ENCODE measurements at regions not wholly inside any gene's neighbourhood (a gene's known extent, or its start where the extent isn't known, plus 50 kb on each side); places are given as distances from the start of the nearest gene placed in this dataset.

DNA sequence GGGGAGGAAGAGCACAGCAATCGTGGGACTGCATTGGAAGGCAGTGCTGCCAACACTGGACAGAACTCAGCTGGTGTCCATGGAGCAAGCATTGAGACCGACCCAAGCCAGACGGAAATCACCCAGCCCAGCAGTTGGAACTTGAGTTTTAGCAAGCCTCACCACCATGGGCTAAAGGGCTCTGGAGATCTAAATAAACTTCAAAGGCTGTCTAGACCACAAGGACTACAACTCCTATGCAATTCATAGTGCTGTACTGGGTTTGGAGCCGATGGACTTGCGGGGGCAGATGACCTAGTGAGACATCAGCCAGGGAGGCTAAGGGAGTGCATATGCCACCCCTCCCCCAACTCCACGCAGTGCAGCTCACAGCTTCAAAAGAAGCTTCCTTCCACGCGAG, 243.6 kb upstream of the SLC39A10 start:
- CTCF ChIA-PET: no interaction called here
- ATAC-seq: no peak; a peak in 1 of 6 replicates

GRCh38 chr2:195411219-195411687, 245.8 kb upstream of the SLC39A10 start:
- no peak overlapping the region for H3K4me3 ChIP-seq
- POLR2A ChIA-PET: no interaction called here
- no peaks in the 10 kb centered on the region for H3K9me3 ChIP-seq
- FAIRE-seq (no peak), DNase-seq (ENCODE audit: low read depth in 1 of 2, low spot score in 1 of 2) (no peak), ATAC-seq (no peak)
- CTCF ChIA-PET: no interaction called here
- peaks cover 27% of the 10 kb centered on the region for H3K4me1 ChIP-seq
- peak overlapping the region in 1 of 2 experiments; percentile 30; a peak in 1 of 6 replicates for H3K27ac ChIP-seq
- no peak for TF ChIP-seq HDAC2 (IDR thresholded peaks at IDR 0.05)
- no peak for TF ChIP-seq NPAS2 (CRISPR knock-in tag; IDR thresholded peaks at IDR 0.05; ENCODE audit: borderline replicate concordance)
- no peak for TF ChIP-seq SREBF2 (IDR thresholded peaks at IDR 0.05)
- no peak for TF ChIP-seq ZNF302 (CRISPR knock-in tag; IDR thresholded peaks at IDR 0.05)
- no peak for TF ChIP-seq CBX8 (IDR thresholded peaks at IDR 0.05)
- TF ChIP-seq POLR2AphosphoS2 (conservative IDR thresholded peaks at IDR 0.05; ENCODE audit: low read length): no peak
- TF ChIP-seq BHLHE40 (IDR thresholded peaks at IDR 0.05; ENCODE audit: low read depth, low read length): no peak
- TF ChIP-seq, protein P1, sequence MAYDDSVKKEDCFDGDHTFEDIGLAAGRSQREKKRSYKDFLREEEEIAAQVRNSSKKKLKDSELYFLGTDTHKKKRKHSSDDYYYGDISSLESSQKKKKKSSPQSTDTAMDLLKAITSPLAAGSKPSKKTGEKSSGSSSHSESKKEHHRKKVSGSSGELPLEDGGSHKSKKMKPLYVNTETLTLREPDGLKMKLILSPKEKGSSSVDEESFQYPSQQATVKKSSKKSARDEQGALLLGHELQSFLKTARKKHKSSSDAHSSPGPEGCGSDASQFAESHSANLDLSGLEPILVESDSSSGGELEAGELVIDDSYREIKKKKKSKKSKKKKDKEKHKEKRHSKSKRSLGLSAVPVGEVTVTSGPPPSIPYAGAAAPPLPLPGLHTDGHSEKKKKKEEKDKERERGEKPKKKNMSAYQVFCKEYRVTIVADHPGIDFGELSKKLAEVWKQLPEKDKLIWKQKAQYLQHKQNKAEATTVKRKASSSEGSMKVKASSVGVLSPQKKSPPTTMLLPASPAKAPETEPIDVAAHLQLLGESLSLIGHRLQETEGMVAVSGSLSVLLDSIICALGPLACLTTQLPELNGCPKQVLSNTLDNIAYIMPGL (CRISPR knock-in tag; IDR thresholded peaks at IDR 0.05; ENCODE audit: borderline replicate concordance): no peak
- TF ChIP-seq ESRRA (IDR thresholded peaks at IDR 0.05; ENCODE audit: borderline replicate concordance, low read length): no peak
- no peak overlapping the region for H3K4me2 ChIP-seq
- 90% methylated on average over 12 of the region's 12 CpGs for WGBS (ENCODE audit: missing lambda C conversion rate)

More for the DNA sequence above, 243.6 kb upstream of the SLC39A10 start:
- WGBS (ENCODE audit: missing lambda C conversion rate): 83% methylated on average over 8 of the region's 8 CpGs
- DNase-seq (ENCODE audit: low read depth in 1 of 2, low spot score in 1 of 2) (no peak), FAIRE-seq (no peak)
- Histone ChIP-seq H3K4me3 (no peak overlapping the region), H3K4me1 (peaks cover 5% of the 10 kb centered on the region), H3K9me3 (no peaks in the 10 kb centered on the region), H3K27ac (peak overlapping the region; percentile 45 to 78; a peak in 5 of 6 replicates), H3K4me2 (no peak overlapping the region)
- POLR2A ChIA-PET: no interaction called here
- TF ChIP-seq, protein P2, sequence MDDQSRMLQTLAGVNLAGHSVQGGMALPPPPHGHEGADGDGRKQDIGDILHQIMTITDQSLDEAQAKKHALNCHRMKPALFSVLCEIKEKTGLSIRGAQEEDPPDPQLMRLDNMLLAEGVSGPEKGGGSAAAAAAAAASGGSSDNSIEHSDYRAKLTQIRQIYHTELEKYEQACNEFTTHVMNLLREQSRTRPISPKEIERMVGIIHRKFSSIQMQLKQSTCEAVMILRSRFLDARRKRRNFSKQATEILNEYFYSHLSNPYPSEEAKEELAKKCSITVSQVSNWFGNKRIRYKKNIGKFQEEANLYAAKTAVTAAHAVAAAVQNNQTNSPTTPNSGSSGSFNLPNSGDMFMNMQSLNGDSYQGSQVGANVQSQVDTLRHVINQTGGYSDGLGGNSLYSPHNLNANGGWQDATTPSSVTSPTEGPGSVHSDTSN (IDR thresholded peaks at IDR 0.05): no peak
- no peak for TF ChIP-seq ZNF302 (CRISPR knock-in tag; IDR thresholded peaks at IDR 0.05)
- no peak for TF ChIP-seq JUN (IDR thresholded peaks at IDR 0.05)
- TF ChIP-seq, protein P1 (CRISPR knock-in tag; IDR thresholded peaks at IDR 0.05; ENCODE audit: borderline replicate concordance): no peak
- no peak for TF ChIP-seq CEBPB (IDR thresholded peaks at IDR 0.05)
- no peak for TF ChIP-seq FOSB (CRISPR knock-in tag; IDR thresholded peaks at IDR 0.05)
- no peak for TF ChIP-seq CHD2 (IDR thresholded peaks at IDR 0.05; ENCODE audit: low read length, partially characterized antibody)
- TF ChIP-seq ZFP36 (IDR thresholded peaks at IDR 0.05; ENCODE audit: borderline replicate concordance, partially characterized antibody): no peak
- TF ChIP-seq JUNB (IDR thresholded peaks at IDR 0.05): no peak
- no peak for TF ChIP-seq TFCP2L1 (CRISPR knock-in tag; IDR thresholded peaks at IDR 0.05)
- no peak for TF ChIP-seq RARB (CRISPR knock-in tag; IDR thresholded peaks at IDR 0.05)
- TF ChIP-seq CTCF (IDR thresholded peaks at IDR 0.05): no peak
- TF ChIP-seq GATA3 (IDR thresholded peaks at IDR 0.05; ENCODE audit: borderline replicate concordance): no peak
